Thyroid gland (tissue), 4 donors: ENCODE measurements at regions not wholly inside any gene's neighbourhood (a gene's known extent, or its start where the extent isn't known, plus 50 kb on each side); places are given as distances from the start of the nearest gene placed in this dataset.
A peak's percentile ranks its signal among the peaks of the same experiment; 100 is the strongest.

ENCODE experiments used
- DNase-seq, 2 donors: peaks; one replicate each; pipeline ENCODE4 v3.0.0-alpha.2; 2019
- H3K27ac ChIP-seq, 3 donors: fragments of 200-600 bp; sonication (generic); 1 replicate in 2 of 3; 2 replicates in 1 of 3; pipeline ENCODE4 v1.5.1; 2016 to 2019; ENCODE audit warnings: mild to moderate bottlenecking in 1 of 3, moderate library complexity in 1 of 3
- H3K27me3 ChIP-seq: fragments of 200-600 bp; sonication (generic); one replicate; pipeline ENCODE4 v1.5.1; 2019
- H3K36me3 ChIP-seq, 2 donors: fragments of 200-600 bp; sonication (generic); one replicate each; pipeline ENCODE4 v1.5.1; 2016 to 2019
- H3K4me1 ChIP-seq, 2 donors: fragments of 200-600 bp; sonication (generic); one replicate each; pipeline ENCODE4 v1.5.1; 2017 to 2019
- H3K4me3 ChIP-seq, 3 donors: fragments of 200-600 bp; sonication (generic); replicated peaks in 1 of 3; 1 replicate in 2 of 3; 2 replicates in 1 of 3; pipeline ENCODE4 v1.5.1; 2016; ENCODE audit warnings: mild to moderate bottlenecking in 1 of 3
- H3K9me3 ChIP-seq: fragments of 200-600 bp; sonication (generic); one replicate; pipeline ENCODE4 v1.5.1; 2017
- POLR2A ChIP-seq, 2 donors: fragments of 450-650 bp; IDR thresholded peaks; one replicate each; pipeline ENCODE4 v1.6.1; 2017; ENCODE audit warnings: antibody characterized with exemption in 2 of 2, mild to moderate bottlenecking in 2 of 2, moderate library complexity in 1 of 2
- WGBS, 2 donors: methylation state at CpG; one replicate each; pipeline ENCODE4 v1.1.5; 2017; 5-methylcytosine and 5-hydroxymethylcytosine counted together
- intact Hi-C: fragments of 100-400 bp; cut with DNase I; formaldehyde crosslinking; loops from one replicate; pipeline ENCODE4 v1.15.1; 2023
- TF ChIP-seq, protein P1 (sequence below), 6 experiments: fragments of 200-600 bp in 3 of 6; fragments of 450-650 bp in 3 of 6; sonication (generic) in 3 of 6; IDR thresholded peaks; one replicate each; pipeline ENCODE4 v1.5.1; 2016 to 2019; ENCODE audit warnings: antibody characterized with exemption in 6 of 6, mild to moderate bottlenecking in 2 of 6, inconsistent platforms in 1 of 6, moderate library complexity in 1 of 6

DNA sequence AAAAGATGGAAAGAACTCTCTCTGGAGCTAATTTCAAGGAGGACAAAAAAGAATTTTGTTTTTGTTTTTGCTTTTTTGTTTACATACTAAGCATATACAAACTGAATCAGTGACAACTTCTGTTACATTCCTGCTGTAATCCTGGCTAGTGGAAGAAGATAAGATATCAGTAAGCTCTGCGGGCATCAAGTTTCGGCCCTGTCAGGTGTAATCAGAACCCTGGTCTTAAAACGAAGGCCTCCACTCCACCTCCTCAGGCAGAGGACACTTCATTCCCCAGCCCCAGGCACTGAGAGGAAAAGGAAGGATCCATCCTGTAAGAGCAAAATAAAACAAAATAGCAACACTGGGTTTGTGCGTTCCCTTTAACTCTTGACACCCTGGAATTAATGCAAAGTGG lies 88.9 kb upstream of the ARHGAP29 start:
- no peak for TF ChIP-seq POLR2A (IDR thresholded peaks at IDR 0.05)
- TF ChIP-seq, protein P1, sequence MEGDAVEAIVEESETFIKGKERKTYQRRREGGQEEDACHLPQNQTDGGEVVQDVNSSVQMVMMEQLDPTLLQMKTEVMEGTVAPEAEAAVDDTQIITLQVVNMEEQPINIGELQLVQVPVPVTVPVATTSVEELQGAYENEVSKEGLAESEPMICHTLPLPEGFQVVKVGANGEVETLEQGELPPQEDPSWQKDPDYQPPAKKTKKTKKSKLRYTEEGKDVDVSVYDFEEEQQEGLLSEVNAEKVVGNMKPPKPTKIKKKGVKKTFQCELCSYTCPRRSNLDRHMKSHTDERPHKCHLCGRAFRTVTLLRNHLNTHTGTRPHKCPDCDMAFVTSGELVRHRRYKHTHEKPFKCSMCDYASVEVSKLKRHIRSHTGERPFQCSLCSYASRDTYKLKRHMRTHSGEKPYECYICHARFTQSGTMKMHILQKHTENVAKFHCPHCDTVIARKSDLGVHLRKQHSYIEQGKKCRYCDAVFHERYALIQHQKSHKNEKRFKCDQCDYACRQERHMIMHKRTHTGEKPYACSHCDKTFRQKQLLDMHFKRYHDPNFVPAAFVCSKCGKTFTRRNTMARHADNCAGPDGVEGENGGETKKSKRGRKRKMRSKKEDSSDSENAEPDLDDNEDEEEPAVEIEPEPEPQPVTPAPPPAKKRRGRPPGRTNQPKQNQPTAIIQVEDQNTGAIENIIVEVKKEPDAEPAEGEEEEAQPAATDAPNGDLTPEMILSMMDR (IDR thresholded peaks at IDR 0.05) = no peak
- Histone ChIP-seq H3K27ac (peak overlapping the region; percentile 54 to 79 (median 66)), H3K4me3 (no peak overlapping the region), H3K4me1 (peaks cover 31 to 47% of the 10 kb centered on the region in 2 donors), H3K36me3 (no peaks in the 10 kb centered on the region), H3K27me3 (no peaks in the 10 kb centered on the region), H3K9me3 (no peaks in the 10 kb centered on the region)
- intact Hi-C loops = no loop called here
- WGBS, 2 donors = 47 to 55% methylated on average over 4 of the region's 4 CpGs
- no peak for DNase-seq

GRCh38 chr1:94325377-94326302 lies 88.3 kb upstream of the ARHGAP29 start:
- no peaks in the 10 kb centered on the region for H3K36me3 ChIP-seq
- peak in 1 of 2 donors; percentile 32 for DNase-seq
- intact Hi-C loops = no loop called here
- peak overlapping the region; percentile 54 to 79 (median 66) for H3K27ac ChIP-seq
- H3K4me1 ChIP-seq = peaks cover 31 to 47% of the 10 kb centered on the region in 2 donors
- TF ChIP-seq, protein P1 (IDR thresholded peaks at IDR 0.05) = no peak
- no peak for TF ChIP-seq POLR2A (IDR thresholded peaks at IDR 0.05)
- H3K9me3 ChIP-seq = no peaks in the 10 kb centered on the region
- no peaks in the 10 kb centered on the region for H3K27me3 ChIP-seq
- WGBS, 2 donors = 39 to 59% methylated on average over 5 of the region's 5 CpGs
- no peak overlapping the region for H3K4me3 ChIP-seq

GRCh38 chr1:94324178-94324544 lies 86.8 kb upstream of the ARHGAP29 start:
- intact Hi-C loops = no loop called here
- peak overlapping the region in 1 of 3 donors; percentile 66 for H3K27ac ChIP-seq
- H3K36me3 ChIP-seq = no peaks in the 10 kb centered on the region
- no peaks in the 10 kb centered on the region for H3K27me3 ChIP-seq
- no peak for DNase-seq
- TF ChIP-seq, protein P1 (IDR thresholded peaks at IDR 0.05) = no peak
- no peak for TF ChIP-seq POLR2A (IDR thresholded peaks at IDR 0.05)
- H3K4me1 ChIP-seq = peaks cover 31 to 35% of the 10 kb centered on the region in 2 donors
- H3K4me3 ChIP-seq = no peak overlapping the region
- H3K9me3 ChIP-seq = no peaks in the 10 kb centered on the region
- WGBS, 2 donors = 76 to 82% methylated on average over 4 of the region's 4 CpGs

GRCh38 chr1:94323311-94324177 lies 86.2 kb upstream of the ARHGAP29 start:
- no peak for DNase-seq
- Histone ChIP-seq H3K4me1 (peaks cover 31 to 34% of the 10 kb centered on the region in 2 donors), H3K27ac (peak overlapping the region in 1 of 3 donors; percentile 9), H3K27me3 (no peaks in the 10 kb centered on the region), H3K4me3 (no peak overlapping the region), H3K9me3 (no peaks in the 10 kb centered on the region), H3K36me3 (no peaks in the 10 kb centered on the region)
- intact Hi-C loops = no loop called here
- WGBS, 2 donors = 82 to 85% methylated on average over 7 of the region's 7 CpGs
- TF ChIP-seq, protein P1 (IDR thresholded peaks at IDR 0.05) = no peak
- TF ChIP-seq POLR2A (IDR thresholded peaks at IDR 0.05) = no peak
